Stimulated activated CD8-positive, alpha-beta memory T cell treated with anti-CD3 and anti-CD28 coated beads, Interleukin-12 subunit alpha, Interleukin-12 subunit beta, amount 100 ng/mL, for 24 hours (primary cell): ENCODE measurements at regions not wholly inside any gene's neighbourhood (a gene's known extent, or its start where the extent isn't known, plus 50 kb on each side); places are given as distances from the start of the nearest gene placed in this dataset.
"Not testable (repeated sequence)": the region's sequence is repeated elsewhere in the genome, so short reads cannot be mapped to it uniquely, and the experiment has no call there.

Experiments used
- DNase-seq: peaks from one replicate; pipeline ENCODE4 v3.0.0-alpha.2; 2020; ENCODE audit errors: extremely low read depth

- DNase-seq: no peak
These were observed 104.9 kb downstream of the CHIC2 start for GRCh38 chr4:53959343-53960120.

- DNase-seq: no peak
These were observed 108.0 kb downstream of the CHIC2 start for GRCh38 chr4:53956454-53956853.

- no peak for DNase-seq
These were observed 108.4 kb downstream of the CHIC2 start for GRCh38 chr4:53956053-53956452.

- DNase-seq: no peak
These were observed 113.0 kb downstream of the CHIC2 start for GRCh38 chr4:53951414-53951813.

GRCh38 chr4:53943345-53944085 lies 120.9 kb downstream of the CHIC2 start:
- no peak for DNase-seq

GRCh38 chr4:53942712-53943111 lies 121.7 kb downstream of the CHIC2 start:
- no peak for DNase-seq

GRCh38 chr4:53941331-53941730 lies 123.1 kb downstream of the CHIC2 start:
- DNase-seq: no peak

GRCh38 chr4:53939892-53940291 lies 124.5 kb downstream of the CHIC2 start:
- DNase-seq: not testable (repeated sequence)

- no peak for DNase-seq
These were observed 126.5 kb downstream of the CHIC2 start for GRCh38 chr4:53937918-53938317.

GRCh38 chr4:53937327-53937726 lies 127.1 kb downstream of the CHIC2 start:
- no peak for DNase-seq

GRCh38 chr4:53935780-53936179 lies 128.6 kb downstream of the CHIC2 start:
- DNase-seq: no peak

- DNase-seq: no peak
These were observed 131.4 kb downstream of the CHIC2 start for GRCh38 chr4:53932796-53933610.

- DNase-seq: no peak
These were observed 132.9 kb downstream of the CHIC2 start for GRCh38 chr4:53931461-53931961.

GRCh38 chr4:53929955-53930798 lies 134.2 kb downstream of the CHIC2 start:
- DNase-seq: peak; percentile 10

- no peak for DNase-seq
These were observed 135.1 kb downstream of the CHIC2 start for GRCh38 chr4:53929311-53929710.

- no peak for DNase-seq
These were observed 135.6 kb downstream of the CHIC2 start for GRCh38 chr4:53928825-53929224.

- DNase-seq: no peak
These were observed 139.3 kb downstream of the CHIC2 start for GRCh38 chr4:53925050-53925605.

GRCh38 chr4:53924333-53925049 lies 139.9 kb downstream of the CHIC2 start:
- DNase-seq: no peak

GRCh38 chr4:53923921-53924320 lies 140.5 kb downstream of the CHIC2 start:
- DNase-seq: no peak

GRCh38 chr4:53921856-53922255 lies 142.5 kb downstream of the CHIC2 start:
- DNase-seq: no peak
